HG03342 (cell line): ENCODE measurements at regions not wholly inside any gene's neighbourhood (a gene's known extent, or its start where the extent isn't known, plus 50 kb on each side); places are given as distances from the start of the nearest gene placed in this dataset.
"Not testable (repeated sequence)": the region's sequence is repeated elsewhere in the genome, so short reads cannot be mapped to it uniquely, and the experiment has no call there.

ENCODE experiments used
- ATAC-seq: cut with Tn5 transposase; IDR thresholded peaks from one replicate; pipeline ENCODE4 v1.9.1; 2021; ENCODE audit warnings: mild to moderate bottlenecking, moderate library complexity; ENCODE audit not compliant: unreplicated experiment

DNA sequence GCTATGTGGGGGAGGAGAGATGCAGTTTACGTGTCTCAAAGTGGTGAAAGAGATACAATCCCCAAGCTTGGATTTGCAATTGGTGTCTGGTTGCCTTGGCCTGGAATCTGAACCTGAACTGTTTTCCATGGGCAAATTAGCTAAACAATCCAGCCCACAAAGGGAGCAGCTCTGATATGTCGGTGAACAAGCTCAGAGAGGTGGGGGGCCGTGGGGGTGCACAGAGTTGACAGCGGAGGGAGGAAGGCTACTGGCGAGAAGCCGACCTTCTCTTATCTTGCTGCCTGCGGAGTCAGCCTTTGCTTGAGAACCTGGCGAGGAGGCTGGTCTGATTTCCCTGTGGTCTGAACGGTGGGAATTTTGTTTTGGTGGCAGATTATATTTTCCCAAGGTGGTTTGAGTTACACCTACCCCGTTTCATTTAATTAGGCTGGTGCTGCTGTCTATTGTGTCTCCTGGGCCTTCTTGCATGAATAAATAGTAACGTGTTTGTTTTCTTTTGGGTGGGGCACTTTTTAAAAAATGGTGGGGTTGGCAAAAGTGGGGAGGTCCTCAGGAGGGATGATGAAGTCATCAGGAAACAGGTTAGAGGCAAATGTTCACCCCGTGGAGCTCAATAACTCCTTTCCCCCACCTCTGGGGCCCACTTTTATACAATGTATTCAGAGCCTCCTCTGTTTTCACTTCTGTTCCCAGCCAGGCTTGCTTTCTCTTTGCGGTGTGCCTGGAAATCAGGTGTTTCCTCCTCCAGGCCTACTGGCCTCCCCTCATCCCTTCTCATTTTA, 80.9 kb upstream of the IGFBP5 start:
- ATAC-seq: no peak

DNA sequence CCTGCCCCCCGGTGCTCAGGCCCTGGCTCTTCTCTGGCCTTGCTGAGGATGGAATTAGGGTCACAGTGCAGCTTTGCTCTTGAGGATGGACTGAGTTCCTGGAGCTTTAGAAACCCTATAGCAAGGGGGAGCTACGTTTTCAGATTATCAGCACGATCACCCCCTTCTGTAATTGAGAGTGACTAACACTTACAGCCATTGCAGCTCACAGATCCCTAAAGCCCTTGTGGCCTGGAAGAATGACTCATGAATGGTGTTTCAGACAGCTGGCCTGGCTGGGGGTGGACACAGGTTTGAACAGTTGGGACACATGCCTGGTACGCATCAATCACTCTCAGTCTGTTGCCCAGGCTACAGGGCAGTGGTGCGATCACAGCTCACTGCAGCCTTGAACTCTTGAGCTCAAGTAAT, 79.7 kb upstream of the IGFBP5 start:
- ATAC-seq: no peak

DNA sequence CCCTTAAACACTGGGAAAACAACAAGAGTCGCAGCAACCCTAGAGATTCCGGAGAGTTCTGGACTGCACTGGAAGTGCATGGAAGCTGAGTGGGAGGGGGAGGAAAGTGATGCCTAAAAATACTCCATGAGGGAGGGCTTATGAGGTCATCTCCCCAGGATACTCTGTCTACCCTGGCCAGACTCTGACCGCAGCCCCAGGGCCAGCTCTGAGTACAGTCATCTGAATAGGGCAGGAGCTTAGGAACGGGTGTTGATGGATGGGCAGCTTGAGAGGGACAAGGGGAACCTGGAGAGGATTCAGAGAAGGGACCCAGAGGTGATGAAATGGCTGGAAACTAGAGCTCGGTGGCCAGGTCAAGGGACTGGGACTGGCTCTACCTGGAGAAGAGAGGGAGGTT, 79.3 kb upstream of the IGFBP5 start:
- no peak for ATAC-seq

DNA sequence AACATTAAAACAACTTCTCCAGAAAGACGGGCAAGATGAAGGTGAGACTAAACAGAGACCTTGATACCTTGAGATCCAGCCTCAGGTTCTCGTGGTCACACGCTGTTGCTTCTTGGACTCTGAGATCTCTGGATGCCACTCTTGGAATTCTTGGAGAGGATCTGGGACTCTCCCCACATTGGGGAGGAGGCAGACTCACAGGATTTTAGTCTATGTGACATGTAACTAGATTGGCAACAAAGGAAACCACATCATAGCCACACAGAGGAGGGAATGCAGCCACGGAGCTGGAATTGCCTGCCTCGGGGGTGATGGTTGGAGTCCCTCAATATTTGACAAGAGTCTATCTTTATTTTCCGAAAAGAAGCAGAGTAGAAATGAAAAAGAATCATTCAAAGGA, 78.8 kb upstream of the IGFBP5 start:
- ATAC-seq: no peak

DNA sequence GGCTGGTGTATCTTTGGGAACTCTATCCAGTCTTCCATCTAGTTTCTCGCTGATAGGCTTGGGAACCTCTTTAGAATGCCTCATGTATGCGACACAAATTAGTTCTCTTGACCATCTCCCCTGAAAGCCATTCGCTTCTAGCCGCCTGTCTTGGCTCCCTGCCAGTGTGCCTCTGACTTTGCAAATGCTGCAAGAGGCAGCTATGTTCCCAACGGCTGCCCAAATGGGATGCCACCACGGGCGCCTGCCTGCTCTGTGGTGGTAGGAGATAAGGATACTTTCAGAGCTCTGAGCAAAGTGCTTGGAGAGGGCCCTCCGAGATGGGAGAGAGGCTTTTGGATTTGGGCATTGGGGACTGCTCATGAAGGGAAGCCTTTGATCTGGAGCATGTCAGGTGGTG, 77.7 kb upstream of the IGFBP5 start:
- no peak for ATAC-seq

DNA sequence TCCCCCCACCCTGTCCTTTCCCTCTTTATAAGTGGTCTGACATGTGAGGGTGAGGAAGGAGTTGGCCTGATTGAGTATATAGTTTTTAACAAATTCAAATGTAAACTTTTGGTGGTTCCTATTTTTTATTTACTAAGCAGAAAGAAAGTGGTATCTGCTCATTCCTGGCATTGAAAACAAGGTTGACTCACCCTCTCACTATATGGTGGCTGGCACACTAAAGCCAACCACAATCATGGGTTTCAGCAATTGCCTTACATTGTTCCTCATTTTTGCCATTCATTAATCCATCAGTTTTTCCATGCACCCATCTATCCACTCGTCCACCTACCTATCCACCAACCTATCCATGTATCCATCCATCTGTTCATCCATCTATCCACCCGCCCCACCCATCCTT, 75.4 kb upstream of the IGFBP5 start:
- ATAC-seq: no peak

DNA sequence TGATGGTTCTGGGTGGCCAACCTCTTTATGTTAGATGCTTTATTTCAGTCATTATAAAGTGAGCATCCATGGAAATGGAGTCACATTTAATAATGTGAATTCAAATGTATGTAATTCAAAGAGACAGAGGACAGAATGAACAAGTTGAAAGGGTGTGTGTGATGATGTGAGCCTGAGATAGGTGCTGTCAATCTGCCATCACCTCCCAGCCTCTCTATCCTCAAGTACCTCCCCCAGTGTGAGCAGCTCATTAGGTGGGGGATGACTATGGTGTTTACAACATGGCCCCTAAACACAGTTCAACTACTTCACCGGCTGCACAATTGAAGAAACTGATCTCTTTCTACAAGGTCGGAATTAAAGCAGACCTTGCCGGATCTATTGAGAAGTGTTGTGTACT, 74.7 kb upstream of the IGFBP5 start:
- ATAC-seq: no peak

DNA sequence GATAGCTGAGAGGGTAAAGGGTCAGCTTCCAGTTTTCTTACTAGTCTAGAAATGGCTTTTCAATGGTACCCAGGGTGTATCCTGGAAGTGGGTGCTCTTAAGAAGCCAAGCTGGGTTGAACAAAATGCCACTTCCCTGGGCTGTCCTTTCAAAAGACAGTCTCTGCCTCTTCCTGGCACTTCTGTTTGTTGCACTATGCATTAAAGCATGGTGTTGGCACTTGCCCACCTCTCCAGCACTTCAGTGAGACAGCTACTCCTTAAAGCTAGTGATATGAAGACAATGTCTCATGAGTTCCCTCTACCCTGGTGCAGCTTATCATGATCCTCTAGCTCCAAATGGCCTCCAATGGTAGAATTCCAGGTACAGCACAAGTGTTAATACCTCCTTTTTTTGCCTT, 74.3 kb upstream of the IGFBP5 start:
- ATAC-seq: no peak

DNA sequence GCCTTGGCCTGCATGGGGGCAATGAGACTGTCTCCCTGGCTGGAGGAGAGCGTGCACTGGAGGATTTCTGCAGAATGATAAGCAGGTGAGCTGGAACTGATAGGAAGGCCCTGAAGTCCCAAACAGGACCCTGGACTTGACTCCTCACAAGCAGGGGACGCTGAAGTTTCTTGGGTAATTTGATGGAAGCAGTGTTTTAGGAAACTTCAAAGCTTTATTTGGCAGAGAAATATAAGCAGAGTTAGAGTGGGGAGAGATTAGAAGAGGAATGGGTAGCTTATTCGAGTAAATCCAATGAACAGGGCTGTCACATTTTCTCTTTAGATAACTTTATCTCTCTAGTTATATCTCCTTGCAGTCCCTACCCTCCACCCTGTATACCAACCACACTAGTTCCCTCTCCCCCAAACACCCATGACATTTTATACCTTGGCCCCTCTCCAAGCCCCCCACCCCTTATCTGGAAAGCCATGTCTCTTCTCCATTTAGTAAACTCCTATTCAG, 73.6 kb upstream of the IGFBP5 start:
- ATAC-seq: no peak

DNA sequence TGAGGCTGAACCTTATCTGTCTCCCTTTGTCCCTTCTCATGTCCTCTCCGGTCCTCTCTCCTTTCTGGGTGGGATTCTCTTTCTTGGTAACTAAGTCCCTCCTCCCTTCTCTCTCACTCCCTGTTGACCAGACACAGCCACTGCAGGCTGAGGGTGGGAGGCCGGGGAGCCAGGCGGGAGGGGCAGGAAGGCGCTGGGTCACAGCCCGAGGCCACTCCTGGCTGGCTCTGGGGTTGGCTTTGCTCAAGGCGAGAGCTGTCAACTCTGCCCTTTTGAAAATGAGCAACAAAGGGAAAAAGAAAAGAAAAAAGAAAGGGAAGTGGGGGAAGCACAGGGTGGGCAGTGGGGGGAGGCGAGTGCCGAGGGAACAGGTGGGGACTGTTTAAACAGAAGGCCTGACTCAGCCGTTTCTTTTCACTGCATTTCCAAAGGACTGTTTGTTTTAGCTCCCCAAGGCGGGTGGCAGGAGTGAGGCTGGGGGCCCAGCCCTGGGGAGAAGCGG, 70.5 kb upstream of the IGFBP5 start:
- no peak for ATAC-seq

DNA sequence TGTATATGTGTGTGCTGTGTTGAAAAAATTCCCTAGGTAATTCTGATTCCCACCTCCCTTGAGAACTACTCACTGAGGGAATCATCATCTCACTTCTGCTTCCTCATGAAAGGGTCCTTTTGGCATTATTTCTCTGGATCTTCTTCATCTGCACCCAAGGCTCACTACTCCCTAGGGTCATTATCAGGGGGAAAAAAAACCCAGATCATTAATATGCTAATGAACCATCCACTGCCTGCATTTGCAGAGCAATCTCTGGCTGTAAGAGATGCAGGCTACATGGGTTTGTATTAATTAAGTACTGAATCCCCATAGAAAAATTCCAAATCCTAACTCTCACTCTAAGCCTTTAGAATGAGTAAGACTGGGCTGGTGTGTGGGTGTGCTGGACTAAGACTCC, 68.0 kb upstream of the IGFBP5 start:
- ATAC-seq: no peak

DNA sequence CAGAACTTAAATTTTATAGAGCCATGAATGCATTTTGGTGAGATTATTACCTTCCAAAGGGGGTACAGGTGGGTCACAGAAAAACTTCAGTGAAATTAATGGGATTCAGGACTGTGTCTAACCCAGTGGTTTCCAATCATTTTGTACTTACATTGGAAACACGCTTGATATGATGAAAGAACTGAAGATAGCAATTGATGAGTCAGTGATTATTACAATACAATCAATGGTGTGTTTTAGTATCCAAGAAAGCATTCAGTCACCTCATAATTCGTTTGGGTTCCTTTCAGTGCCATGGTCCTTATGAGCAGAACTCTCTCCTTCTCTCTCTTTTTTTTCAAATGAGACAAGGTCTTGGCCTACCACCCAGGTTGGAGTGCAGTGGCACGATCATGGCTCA, 66.5 kb upstream of the IGFBP5 start:
- ATAC-seq: no peak

DNA sequence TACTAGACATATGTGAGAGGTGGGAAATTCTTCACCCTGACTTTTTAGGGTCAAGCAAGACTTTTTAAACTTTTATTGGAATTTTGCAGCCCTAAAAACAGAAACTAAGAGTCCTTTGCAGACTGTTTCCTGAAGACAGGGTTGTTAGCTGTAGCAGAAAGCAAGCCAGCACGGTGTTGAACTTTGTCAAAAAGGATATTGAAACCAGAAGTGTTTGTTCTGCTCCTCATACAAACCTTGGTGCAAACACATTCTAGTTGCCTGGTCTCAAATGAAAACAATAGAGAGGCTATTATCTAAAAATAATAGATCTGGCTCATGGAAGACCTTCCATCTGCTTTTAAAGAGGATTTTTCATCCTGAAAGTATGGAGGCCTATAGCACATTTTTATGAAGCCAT, 65.8 kb upstream of the IGFBP5 start:
- ATAC-seq: no peak

DNA sequence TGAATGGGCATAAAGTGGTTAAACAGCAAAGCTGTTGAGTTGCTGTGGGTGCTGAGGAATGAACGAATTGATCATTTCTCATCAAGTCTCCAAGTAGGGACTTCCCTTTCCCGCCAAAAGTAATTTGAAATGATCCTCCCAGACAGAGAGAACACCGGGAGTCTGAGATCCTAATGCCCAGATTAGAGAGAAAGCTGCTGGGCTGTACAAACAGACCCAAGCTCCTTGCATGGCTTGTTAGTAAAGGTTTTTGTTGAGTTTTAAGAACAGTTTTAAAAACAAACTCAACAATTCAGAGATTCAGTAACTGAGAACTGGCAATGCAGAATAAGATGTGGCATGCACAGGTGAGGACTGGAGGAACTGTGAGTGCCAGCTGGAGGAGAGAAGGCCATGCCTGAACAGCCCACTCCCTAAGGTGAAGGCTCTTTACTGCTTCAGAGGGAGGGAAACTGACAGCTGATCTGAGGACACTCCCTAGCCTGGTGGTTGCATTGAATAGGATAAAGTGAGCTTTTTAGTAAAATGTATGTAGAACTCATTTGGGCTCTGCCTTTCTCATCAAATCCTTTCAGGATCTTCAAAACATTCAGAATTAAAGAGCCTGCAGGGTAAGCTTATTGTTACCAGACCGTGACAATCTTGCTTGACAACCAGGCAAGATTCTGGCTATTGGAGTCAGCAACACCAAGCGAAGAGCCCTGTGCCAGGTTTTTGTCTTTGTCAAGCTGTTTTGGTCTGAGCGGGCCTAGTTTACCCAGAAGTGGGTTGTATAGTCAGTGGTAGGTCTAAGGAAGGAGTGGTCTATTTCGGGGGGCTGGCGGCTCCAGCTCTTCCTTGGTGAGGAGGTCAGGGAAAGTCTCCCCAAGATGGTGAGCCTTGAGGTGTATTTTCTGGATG, 63.2 kb upstream of the IGFBP5 start:
- no peak for ATAC-seq

DNA sequence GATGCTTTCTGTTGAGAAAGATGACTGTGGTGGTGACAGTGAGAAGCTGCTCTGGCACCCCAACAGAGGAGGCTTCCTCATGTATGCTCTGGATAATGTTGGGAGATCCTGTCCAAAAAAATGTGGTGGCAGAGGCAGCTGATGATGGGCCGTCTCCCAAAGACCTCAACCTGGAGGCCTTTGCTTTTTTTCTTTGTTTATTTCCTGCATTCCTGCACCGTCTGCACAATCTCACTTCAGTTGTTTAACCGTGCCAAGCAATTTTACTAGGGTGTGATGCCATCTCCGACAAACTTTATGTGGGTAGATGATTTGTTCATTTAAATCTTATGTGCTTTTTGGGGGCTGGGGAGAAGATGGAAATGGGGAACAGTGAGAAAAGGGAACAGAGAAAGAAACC, 62.2 kb upstream of the IGFBP5 start:
- no peak for ATAC-seq

DNA sequence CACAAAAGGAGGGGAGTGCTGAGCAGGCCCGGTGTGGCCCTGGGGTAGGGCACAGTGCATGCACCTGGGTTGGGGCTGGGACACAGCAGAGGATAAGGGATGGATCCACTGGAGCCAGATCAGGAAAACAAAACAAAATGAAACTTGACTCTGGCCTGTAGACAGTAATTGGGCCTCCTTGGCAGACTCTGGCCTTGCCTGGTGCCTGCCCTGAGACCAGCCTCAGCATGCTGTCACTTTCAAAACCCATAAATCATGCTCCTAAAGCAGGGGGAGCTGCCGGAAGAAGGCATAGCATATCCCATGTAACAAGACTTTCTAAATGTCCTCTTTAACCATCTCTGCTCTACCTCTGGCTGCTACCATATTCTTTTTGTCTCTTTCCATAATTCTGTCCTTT, 61.1 kb upstream of the IGFBP5 start:
- no peak for ATAC-seq

DNA sequence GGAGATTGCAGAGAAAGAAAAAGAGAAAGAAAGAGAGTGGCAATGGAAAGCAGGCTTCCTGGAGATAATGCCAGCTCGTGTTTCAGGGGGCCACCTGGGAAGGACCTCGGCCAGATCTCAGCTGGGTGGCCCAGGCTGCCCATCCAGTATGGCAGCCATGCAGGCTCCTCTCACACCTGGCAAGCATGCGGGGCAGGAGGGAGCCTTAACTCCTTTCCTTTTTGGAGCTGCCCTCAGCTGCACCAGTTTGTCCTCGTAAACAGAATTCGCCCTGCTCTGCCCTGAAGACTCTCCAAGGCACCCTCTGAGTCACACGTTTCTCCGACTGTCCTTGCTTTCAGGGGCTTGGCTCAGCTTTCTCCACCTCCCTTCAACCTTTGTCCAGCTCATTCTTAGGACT, 59.5 kb upstream of the IGFBP5 start:
- no peak for ATAC-seq

DNA sequence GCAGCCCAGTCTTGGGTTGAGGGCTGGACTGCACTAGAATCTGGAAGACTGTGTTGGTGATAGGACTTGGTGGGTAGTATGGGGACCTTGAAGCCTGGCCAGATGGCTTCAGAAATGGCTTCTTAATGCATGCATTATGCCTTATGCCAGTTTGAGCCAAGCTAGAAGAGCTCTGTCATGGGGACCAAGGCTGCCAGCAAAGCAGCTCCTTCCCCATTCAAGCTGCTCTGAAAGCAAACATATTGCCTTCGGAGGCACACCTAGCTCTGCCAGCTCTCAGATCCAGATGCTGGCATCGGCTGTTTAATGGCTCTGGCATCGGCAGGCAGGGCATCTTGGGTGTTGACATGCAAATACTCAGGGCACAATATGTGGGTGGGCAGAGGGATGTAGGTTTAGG, 59.0 kb upstream of the IGFBP5 start:
- no peak for ATAC-seq

DNA sequence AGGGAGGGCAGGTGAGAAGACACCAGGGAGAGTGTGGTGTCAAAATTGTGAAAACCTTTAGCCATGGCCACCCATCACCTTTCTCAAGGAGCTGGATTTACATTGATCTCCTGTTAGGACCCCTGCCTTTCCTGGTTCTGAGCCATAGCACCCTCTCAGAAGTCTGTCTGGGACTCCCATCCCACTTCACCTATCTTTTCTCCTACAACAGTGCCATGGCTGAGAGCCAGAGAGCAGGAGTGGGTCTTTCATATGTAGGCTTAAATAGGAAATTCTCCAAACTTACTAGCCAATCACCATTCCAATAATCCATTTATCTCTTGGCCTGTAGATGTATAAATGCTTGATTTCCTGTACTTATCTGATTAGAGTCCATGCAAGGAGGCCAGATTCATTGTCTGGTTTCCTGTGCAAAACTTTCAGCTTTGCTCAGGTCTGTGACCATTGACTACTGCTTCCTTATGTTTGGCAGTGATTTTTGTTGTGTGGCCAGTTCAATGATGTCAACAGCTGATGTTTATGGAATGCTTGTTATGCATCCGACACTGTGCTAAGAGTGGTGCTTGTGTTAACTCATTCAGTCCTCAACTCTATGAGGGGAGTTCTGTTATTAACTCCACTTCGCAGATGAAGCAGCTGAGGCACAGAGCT, 57.6 kb upstream of the IGFBP5 start:
- no peak for ATAC-seq

DNA sequence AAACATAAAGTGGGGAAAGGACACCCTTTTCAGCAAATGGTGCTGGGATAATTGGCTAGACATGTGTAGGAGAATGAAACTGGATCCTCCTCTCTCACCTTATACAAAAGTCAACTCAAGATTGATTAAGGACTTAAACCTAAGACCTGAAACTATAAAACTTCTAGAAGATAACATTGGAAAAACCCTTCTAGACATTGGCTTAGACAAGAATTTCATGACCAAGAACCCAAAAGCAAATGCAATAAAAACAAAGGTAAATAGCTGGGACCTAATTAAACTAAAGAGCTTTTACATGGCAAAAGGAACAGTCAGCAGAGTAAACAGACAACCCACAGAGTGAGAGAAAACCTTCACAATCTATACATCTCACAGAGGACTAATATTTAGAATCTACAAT, 55.4 kb upstream of the IGFBP5 start:
- not testable (repeated sequence) for ATAC-seq

DNA sequence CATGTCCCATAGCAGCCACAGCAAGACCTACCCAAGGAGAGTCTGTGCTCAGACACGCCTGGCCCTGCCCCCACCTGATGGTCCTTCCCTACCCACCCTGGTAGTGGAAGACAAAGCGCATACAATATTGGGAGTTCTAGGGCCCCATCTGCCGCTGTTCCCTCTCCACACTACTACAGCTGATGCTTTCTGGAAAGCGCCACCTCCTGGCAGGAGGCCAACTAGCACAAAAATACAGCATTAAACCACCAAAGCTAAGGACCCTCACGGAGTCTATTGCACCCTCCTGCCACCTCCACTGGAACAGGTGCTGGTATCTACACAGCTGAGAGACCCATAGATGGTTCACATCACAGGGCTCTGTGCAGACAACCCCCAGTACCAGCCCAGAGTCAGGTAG, 50.9 kb upstream of the IGFBP5 start:
- not testable (repeated sequence) for ATAC-seq
